Adrenal gland (tissue), 5 donors: ENCODE measurements at regions not wholly inside any gene's neighbourhood (a gene's known extent, or its start where the extent isn't known, plus 50 kb on each side); places are given as distances from the start of the nearest gene placed in this dataset.

Experiments used
- CTCF ChIP-seq, 6 experiments: fragments of 450-650 bp in 4 of 6; fragments of 200-600 bp in 2 of 6; sonication (generic) in 1 of 6; IDR thresholded peaks; 1 replicate in 5 of 6; 2 replicates in 1 of 6; pipeline versions ENCODE4 v1.5.1 to v1.8.0; 2016 to 2021; ENCODE audit warnings: antibody characterized with exemption in 6 of 6, mild to moderate bottlenecking in 2 of 6, moderate library complexity in 1 of 6
- POLR2A ChIP-seq, 2 donors: fragments of 450-650 bp; IDR thresholded peaks; one replicate each; pipeline ENCODE4 v1.6.1; 2017; ENCODE audit warnings: antibody characterized with exemption in 2 of 2, mild to moderate bottlenecking in 2 of 2, moderate library complexity in 1 of 2
- donor health status: DM: no; HTN: no; CAD: no.

GRCh38 chr6:14366872-14367271 lies 249.3 kb downstream of the CD83 start:
- TF ChIP-seq CTCF (IDR thresholded peaks at IDR 0.05) (no peak), POLR2A (IDR thresholded peaks at IDR 0.05) (no peak)
